ENCODE measurements at regions not wholly inside any gene's neighbourhood (a gene's known extent, or its start where the extent isn't known, plus 50 kb on each side); places are given as distances from the start of the nearest gene placed in this dataset.

- H3K4me3 ChIP-seq (replicated peaks in 1 of 3), result no peak overlapping the region
- H3K4me1 ChIP-seq, result no peaks in the 10 kb centered on the region
- DNase-seq, result no peak
- H3K36me3 ChIP-seq, result no peaks in the 10 kb centered on the region
- H3K27me3 ChIP-seq, result no peaks in the 10 kb centered on the region
- WGBS, 2 donors, result 95 to 97% methylated on average over 3 of the region's 3 CpGs
- intact Hi-C loops (cut with DNase I), result no loop called here
- H3K9me3 ChIP-seq, result no peaks in the 10 kb centered on the region
- TF ChIP-seq POLR2A (IDR thresholded peaks at IDR 0.05) (no peak), CTCF (IDR thresholded peaks at IDR 0.05) (no peak)
- no peak overlapping the region for H3K27ac ChIP-seq
Observed at GRCh38 chr2:194314042-194314441, 1343.0 kb upstream of the SLC39A10 start.

DNA sequence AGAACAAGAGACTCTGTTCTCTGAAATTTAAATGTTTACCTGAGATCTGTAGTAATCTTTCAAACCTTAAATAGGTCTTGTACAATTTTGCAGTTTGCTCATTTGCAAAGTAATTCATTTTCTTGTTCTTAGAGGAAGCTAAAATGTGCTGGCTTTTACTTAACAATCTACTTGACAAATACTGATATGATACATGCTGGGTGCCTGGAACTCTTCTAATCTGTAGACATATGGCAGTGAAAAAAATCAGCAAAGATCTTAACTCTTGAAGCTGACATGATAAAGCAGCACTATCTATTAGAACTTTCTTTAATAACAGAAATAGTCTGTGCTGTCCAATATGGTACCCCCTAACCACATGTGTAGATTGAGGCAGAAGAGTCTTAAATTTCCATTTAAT is 1352.8 kb upstream of the SLC39A10 start:
- no peaks in the 10 kb centered on the region for H3K4me1 ChIP-seq
- H3K36me3 ChIP-seq, result no peaks in the 10 kb centered on the region
- TF ChIP-seq POLR2A (IDR thresholded peaks at IDR 0.05), result no peak
- TF ChIP-seq CTCF (IDR thresholded peaks at IDR 0.05), result no peak
- H3K4me3 ChIP-seq (replicated peaks in 1 of 3), result no peak overlapping the region
- H3K27me3 ChIP-seq, result no peaks in the 10 kb centered on the region
- no peak for DNase-seq
- H3K27ac ChIP-seq, result no peak overlapping the region
- intact Hi-C loops (cut with DNase I), result no loop called here
- H3K9me3 ChIP-seq, result no peaks in the 10 kb centered on the region

DNA sequence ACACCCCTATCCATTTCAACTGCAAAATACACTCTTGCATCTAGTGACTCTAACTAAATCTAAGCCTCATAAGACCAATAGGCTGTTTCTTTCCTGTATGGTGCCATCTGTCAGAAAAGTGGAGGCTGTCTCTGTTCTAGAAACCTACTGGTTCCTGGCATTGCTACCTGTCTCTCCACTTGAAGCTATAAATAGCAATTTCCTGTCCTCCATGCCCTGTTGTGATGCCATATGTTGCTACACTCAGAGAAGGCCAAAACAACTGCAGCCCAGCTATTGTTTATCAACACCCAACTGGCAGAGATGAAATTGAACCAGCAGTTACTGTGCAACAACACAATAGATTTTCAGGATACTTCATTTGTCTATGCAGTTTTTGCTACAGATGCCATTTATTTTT is 1355.1 kb upstream of the SLC39A10 start:
- DNase-seq, result no peak
- TF ChIP-seq CTCF (IDR thresholded peaks at IDR 0.05) (no peak), POLR2A (IDR thresholded peaks at IDR 0.05) (no peak)
- H3K27me3 ChIP-seq, result no peaks in the 10 kb centered on the region
- intact Hi-C loops (cut with DNase I), result no loop called here
- H3K4me3 ChIP-seq (replicated peaks in 1 of 3), result no peak overlapping the region
- H3K27ac ChIP-seq, result no peak overlapping the region
- H3K36me3 ChIP-seq, result no peaks in the 10 kb centered on the region
- H3K9me3 ChIP-seq, result no peaks in the 10 kb centered on the region
- no peaks in the 10 kb centered on the region for H3K4me1 ChIP-seq

DNA sequence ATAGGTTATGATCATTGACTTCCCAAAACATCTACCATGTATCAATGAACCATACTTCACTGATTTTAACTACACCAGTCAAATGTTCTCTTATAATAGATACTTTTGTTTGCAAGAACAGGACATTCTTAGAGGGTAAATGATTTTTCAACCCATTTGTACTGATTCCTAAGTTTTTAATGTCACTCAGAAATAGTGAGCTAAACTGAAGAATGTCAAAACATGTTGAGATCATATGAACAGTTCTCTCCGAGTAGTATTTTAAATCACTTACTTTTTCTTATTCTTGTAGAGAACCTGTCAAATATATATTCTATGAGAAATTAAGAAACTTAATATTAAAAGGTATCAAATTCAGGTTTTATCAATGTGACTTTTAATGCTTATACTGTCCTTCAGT is 1362.9 kb upstream of the SLC39A10 start:
- Histone ChIP-seq H3K9me3 (no peaks in the 10 kb centered on the region), H3K4me3 (replicated peaks in 1 of 3) (no peak overlapping the region), H3K36me3 (no peaks in the 10 kb centered on the region), H3K27me3 (no peaks in the 10 kb centered on the region), H3K27ac (no peak overlapping the region), H3K4me1 (no peaks in the 10 kb centered on the region)
- intact Hi-C loops (cut with DNase I), result no loop called here
- no peak for TF ChIP-seq POLR2A (IDR thresholded peaks at IDR 0.05)
- 75 to 76% methylated on average over 1 of the region's 1 CpG for WGBS, 2 donors
- no peak for DNase-seq

GRCh38 chr2:194291104-194291503 is 1365.9 kb upstream of the SLC39A10 start:
- WGBS, 2 donors, result 82 to 85% methylated on average over 4 of the region's 4 CpGs

More at GRCh38 chr2:194291104-194291503, 1365.9 kb upstream of the SLC39A10 start:
- DNase-seq, result no peak
- no peaks in the 10 kb centered on the region for H3K27me3 ChIP-seq
- H3K4me3 ChIP-seq (replicated peaks in 1 of 3), result no peak overlapping the region
- H3K4me1 ChIP-seq, result no peaks in the 10 kb centered on the region
- no peak for TF ChIP-seq POLR2A (IDR thresholded peaks at IDR 0.05)
- TF ChIP-seq CTCF (IDR thresholded peaks at IDR 0.05), result no peak
- H3K27ac ChIP-seq, result no peak overlapping the region
- no peaks in the 10 kb centered on the region for H3K36me3 ChIP-seq
- intact Hi-C loops (cut with DNase I), result no loop called here
- no peaks in the 10 kb centered on the region for H3K9me3 ChIP-seq
